ENCODE measurements at regions not wholly inside any gene's neighbourhood (a gene's known extent, or its start where the extent isn't known, plus 50 kb on each side); places are given as distances from the start of the nearest gene placed in this dataset.

DNA sequence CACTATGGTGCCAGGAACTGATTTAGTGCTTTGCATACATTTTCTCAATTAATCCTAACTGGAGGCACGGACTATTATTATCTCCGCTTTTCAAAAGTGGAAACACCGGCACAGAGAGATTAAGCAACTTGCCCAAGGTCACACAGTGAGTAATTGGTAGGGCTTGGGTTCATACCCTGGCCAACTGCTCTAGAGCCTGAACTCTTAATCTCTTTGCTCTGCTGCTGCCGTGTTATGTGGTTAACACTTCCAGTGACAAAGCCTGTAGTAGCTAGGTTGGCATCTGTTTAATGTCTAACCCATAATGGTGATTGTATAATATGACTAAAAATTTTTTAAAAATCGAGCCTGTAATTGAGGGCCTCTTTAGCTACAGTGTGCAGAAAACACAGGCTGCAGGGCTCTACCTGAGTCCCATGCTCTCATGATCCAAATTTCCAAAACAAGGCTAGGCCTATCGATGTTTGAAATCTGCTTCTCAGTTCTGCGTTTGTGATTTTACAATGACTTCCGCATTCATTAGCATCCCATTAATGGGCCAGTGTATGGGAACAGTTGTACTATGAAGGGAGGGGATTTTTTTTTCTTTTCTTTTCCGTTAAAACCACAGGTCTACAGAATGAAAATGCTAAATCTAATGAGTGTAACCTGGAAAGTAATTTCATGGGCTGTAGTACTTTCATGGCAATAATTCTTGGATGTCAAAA lies 219.3 kb upstream of the JADE1 start:
- Histone ChIP-seq H3K36me3 (replicated peaks in 1 of 2; ENCODE audit: control insufficient read depth in 1 of 2, insufficient read depth in 2 of 2, low read length in 2 of 2) (no peaks in the 10 kb centered on the region), H3K4me3 (replicated peaks in 1 of 3; ENCODE audit: insufficient read depth in 1 of 3, low read depth in 2 of 3, low read length in 3 of 3) (no peak overlapping the region), H3K4me2 (ENCODE audit: low read depth, low read length) (peak overlapping the region; percentile 10; the same call in 1 of the 2 replicates), H3K79me2 (ENCODE audit: insufficient read depth, low read length) (no peaks in the 10 kb centered on the region), H3K4me1 (ENCODE audit: insufficient read depth, low read length) (peaks cover 21% of the 10 kb centered on the region), H3K9ac (ENCODE audit: insufficient read depth, low read depth, low read length) (no peak overlapping the region), H3K27me3 (ENCODE audit: control insufficient read depth in 1 of 2, insufficient read depth in 2 of 2, low read length in 2 of 2) (no peaks in the 10 kb centered on the region; a peak in 1 of 5 replicates), H2AFZ (ENCODE audit: low read length) (no peak overlapping the region), H3K27ac (ENCODE audit: extremely low read length, insufficient read depth, low read length) (no peak overlapping the region), H3K9me3 (ENCODE audit: low read length) (peaks cover 6% of the 10 kb centered on the region; the same call in 1 of the 2 replicates), H4K20me1 (ENCODE audit: insufficient read depth, low read length) (no peaks in the 10 kb centered on the region)
- in situ Hi-C loops (cut with HindIII; ENCODE audit: extremely low pct_ligation_motif_present, low pct_unique_long_range_greater_than_20kb), result no loop called here
- POLR2A ChIA-PET, result interaction anchor here (1.8 kb wide), 1 partner anchor 11 kb away, joined by 6 read pairs; no protein-coding TSS in a partner anchor
- CTCF ChIA-PET (ENCODE audit: low intra/inter-chr PET ratio, low total read pairs), result no interaction called here
- BruUV-seq (replicated peaks), result no TSS peak
- intact Hi-C loops (cut with micrococcal nuclease; ENCODE audit: unreplicated experiment), result no loop called here
- DNase-seq (ENCODE audit: low spot score) (peak; percentile 6), ATAC-seq (peak; percentile 60), FAIRE-seq (no peak)
- WGBS (ENCODE audit: low lambda C conversion rate), result 29% methylated on average over 9 of the region's 9 CpGs
- TF ChIP-seq ZNF768 (CRISPR knock-in tag; IDR thresholded peaks at IDR 0.05), result peak; percentile 70; the same call in 1 of the 2 replicates
- no peak for TF ChIP-seq ZNF615 (CRISPR knock-in tag; IDR thresholded peaks at IDR 0.05; ENCODE audit: borderline replicate concordance)
- TF ChIP-seq CEBPB (IDR thresholded peaks at IDR 0.05; ENCODE audit: borderline replicate concordance, low read depth, low read length), result 0 out of 2 replicates have a peak, but pooled peaks have one; percentile 18

DNA sequence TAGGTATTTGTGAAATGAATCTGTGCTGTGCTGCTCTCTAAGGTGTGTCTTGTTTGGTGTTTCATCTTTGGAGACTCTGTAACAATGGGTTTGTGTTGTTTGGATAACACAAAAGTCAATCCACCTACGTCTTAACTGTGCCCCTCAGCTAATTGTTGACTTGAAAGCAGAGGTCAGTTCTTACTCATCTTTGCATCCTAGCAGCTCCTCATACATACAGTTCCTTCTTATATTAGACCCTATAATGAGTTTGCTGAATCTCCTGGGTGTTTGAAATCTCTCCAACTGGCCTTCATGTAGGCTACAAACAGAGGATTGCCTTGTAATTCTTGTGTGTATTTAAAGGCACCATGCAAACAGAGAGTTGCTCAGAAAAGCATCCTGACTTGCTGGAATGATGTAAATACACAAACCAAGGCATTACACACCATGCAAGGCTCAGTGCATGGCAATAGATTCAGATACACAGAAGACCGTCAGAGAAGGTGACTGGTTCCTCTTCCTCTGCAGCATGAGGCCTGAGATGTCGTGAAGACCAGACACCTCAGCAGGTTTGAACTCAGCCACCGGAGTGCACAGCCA lies 220.0 kb upstream of the JADE1 start:
- intact Hi-C loops (cut with micrococcal nuclease; ENCODE audit: unreplicated experiment), result no loop called here
- BruUV-seq (replicated peaks), result no TSS peak
- POLR2A ChIA-PET, result interaction anchor here (1.0 kb wide), 1 partner anchor 12 kb away, joined by 4 read pairs; no protein-coding TSS in a partner anchor
- FAIRE-seq (no peak), ATAC-seq (peak; percentile 68), DNase-seq (ENCODE audit: low spot score) (peak; percentile 39)
- peaks cover 21% of the 10 kb centered on the region for H3K4me1 ChIP-seq (ENCODE audit: insufficient read depth, low read length)
- in situ Hi-C loops (cut with HindIII; ENCODE audit: extremely low pct_ligation_motif_present, low pct_unique_long_range_greater_than_20kb), result no loop called here
- H4K20me1 ChIP-seq (ENCODE audit: insufficient read depth, low read length), result no peaks in the 10 kb centered on the region
- peak overlapping the region; percentile 10; the same call in 1 of the 2 replicates for H3K4me2 ChIP-seq (ENCODE audit: low read depth, low read length)
- no peak overlapping the region for H3K9ac ChIP-seq (ENCODE audit: insufficient read depth, low read depth, low read length)
- peaks cover 6% of the 10 kb centered on the region; the same call in 1 of the 2 replicates for H3K9me3 ChIP-seq (ENCODE audit: low read length)
- TF ChIP-seq, protein P1, sequence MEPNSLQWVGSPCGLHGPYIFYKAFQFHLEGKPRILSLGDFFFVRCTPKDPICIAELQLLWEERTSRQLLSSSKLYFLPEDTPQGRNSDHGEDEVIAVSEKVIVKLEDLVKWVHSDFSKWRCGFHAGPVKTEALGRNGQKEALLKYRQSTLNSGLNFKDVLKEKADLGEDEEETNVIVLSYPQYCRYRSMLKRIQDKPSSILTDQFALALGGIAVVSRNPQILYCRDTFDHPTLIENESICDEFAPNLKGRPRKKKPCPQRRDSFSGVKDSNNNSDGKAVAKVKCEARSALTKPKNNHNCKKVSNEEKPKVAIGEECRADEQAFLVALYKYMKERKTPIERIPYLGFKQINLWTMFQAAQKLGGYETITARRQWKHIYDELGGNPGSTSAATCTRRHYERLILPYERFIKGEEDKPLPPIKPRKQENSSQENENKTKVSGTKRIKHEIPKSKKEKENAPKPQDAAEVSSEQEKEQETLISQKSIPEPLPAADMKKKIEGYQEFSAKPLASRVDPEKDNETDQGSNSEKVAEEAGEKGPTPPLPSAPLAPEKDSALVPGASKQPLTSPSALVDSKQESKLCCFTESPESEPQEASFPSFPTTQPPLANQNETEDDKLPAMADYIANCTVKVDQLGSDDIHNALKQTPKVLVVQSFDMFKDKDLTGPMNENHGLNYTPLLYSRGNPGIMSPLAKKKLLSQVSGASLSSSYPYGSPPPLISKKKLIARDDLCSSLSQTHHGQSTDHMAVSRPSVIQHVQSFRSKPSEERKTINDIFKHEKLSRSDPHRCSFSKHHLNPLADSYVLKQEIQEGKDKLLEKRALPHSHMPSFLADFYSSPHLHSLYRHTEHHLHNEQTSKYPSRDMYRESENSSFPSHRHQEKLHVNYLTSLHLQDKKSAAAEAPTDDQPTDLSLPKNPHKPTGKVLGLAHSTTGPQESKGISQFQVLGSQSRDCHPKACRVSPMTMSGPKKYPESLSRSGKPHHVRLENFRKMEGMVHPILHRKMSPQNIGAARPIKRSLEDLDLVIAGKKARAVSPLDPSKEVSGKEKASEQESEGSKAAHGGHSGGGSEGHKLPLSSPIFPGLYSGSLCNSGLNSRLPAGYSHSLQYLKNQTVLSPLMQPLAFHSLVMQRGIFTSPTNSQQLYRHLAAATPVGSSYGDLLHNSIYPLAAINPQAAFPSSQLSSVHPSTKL (CRISPR knock-in tag; IDR thresholded peaks at IDR 0.05), result peak; percentile 60
- TF ChIP-seq ZNF12 (CRISPR knock-in tag; IDR thresholded peaks at IDR 0.05), result peak; percentile 99
- 0 out of 2 replicates have a peak, but pooled peaks have one; percentile 28 for TF ChIP-seq GATAD2A (CRISPR knock-in tag; IDR thresholded peaks at IDR 0.05)
- 0 out of 2 replicates have a peak, but pooled peaks have one; percentile 44 for TF ChIP-seq FOXA3 (CRISPR knock-in tag; IDR thresholded peaks at IDR 0.05)
- TF ChIP-seq SOX5 (CRISPR knock-in tag; IDR thresholded peaks at IDR 0.05; ENCODE audit: borderline replicate concordance), result peak; percentile 29; the same call in 1 of the 2 replicates
- no peak for TF ChIP-seq FOXA1 (IDR thresholded peaks at IDR 0.05)
- peak; percentile 34; the same call in 1 of the 2 replicates for TF ChIP-seq FOXA1 (CRISPR knock-in tag; IDR thresholded peaks at IDR 0.05)
- peak; percentile 56 for TF ChIP-seq TEAD3 (CRISPR knock-in tag; optimal IDR thresholded peaks at IDR 0.05; ENCODE audit: borderline replicate concordance)
- TF ChIP-seq ZNF703 (CRISPR knock-in tag; IDR thresholded peaks at IDR 0.05; ENCODE audit: borderline replicate concordance), result no peak
- peak; percentile 31; the same call in 1 of the 2 replicates for TF ChIP-seq HMG20A (CRISPR knock-in tag; IDR thresholded peaks at IDR 0.05; ENCODE audit: borderline replicate concordance)
- TF ChIP-seq ZNF296 (CRISPR knock-in tag; conservative IDR thresholded peaks at IDR 0.05), result no peak
- TF ChIP-seq FOXK1 (CRISPR knock-in tag; IDR thresholded peaks at IDR 0.05; ENCODE audit: borderline replicate concordance, low read depth), result 0 out of 2 replicates have a peak, but pooled peaks have one; percentile 55
- no peaks in the 10 kb centered on the region for H3K79me2 ChIP-seq (ENCODE audit: insufficient read depth, low read length)
- H3K27ac ChIP-seq (ENCODE audit: extremely low read length, insufficient read depth, low read length), result no peak overlapping the region
- no peaks in the 10 kb centered on the region; a peak in 1 of 5 replicates for H3K27me3 ChIP-seq (ENCODE audit: control insufficient read depth in 1 of 2, insufficient read depth in 2 of 2, low read length in 2 of 2)
- 25% methylated on average over 4 of the region's 4 CpGs for WGBS (ENCODE audit: low lambda C conversion rate)
- H3K4me3 ChIP-seq (replicated peaks in 1 of 3; ENCODE audit: insufficient read depth in 1 of 3, low read depth in 2 of 3, low read length in 3 of 3), result no peak overlapping the region
- CTCF ChIA-PET (ENCODE audit: low intra/inter-chr PET ratio, low total read pairs), result no interaction called here
- no peak overlapping the region for H2AFZ ChIP-seq (ENCODE audit: low read length)
- H3K36me3 ChIP-seq (replicated peaks in 1 of 2; ENCODE audit: control insufficient read depth in 1 of 2, insufficient read depth in 2 of 2, low read length in 2 of 2), result no peaks in the 10 kb centered on the region

Data from HepG2 (cell line).